Activated CD4-positive, alpha-beta T cell treated with anti-CD3 and anti-CD28 coated beads, Interleukin-2, amount 50 U/mL, for 1 hour (primary cell): ENCODE measurements at regions not wholly inside any gene's neighbourhood (a gene's known extent, or its start where the extent isn't known, plus 50 kb on each side); places are given as distances from the start of the nearest gene placed in this dataset.
"Not testable (repeated sequence)": the region's sequence is repeated elsewhere in the genome, so short reads cannot be mapped to it uniquely, and the experiment has no call there.

ENCODE experiments used
- DNase-seq: peaks from one replicate; pipeline ENCODE4 v3.0.0-alpha.2; 2020

DNA sequence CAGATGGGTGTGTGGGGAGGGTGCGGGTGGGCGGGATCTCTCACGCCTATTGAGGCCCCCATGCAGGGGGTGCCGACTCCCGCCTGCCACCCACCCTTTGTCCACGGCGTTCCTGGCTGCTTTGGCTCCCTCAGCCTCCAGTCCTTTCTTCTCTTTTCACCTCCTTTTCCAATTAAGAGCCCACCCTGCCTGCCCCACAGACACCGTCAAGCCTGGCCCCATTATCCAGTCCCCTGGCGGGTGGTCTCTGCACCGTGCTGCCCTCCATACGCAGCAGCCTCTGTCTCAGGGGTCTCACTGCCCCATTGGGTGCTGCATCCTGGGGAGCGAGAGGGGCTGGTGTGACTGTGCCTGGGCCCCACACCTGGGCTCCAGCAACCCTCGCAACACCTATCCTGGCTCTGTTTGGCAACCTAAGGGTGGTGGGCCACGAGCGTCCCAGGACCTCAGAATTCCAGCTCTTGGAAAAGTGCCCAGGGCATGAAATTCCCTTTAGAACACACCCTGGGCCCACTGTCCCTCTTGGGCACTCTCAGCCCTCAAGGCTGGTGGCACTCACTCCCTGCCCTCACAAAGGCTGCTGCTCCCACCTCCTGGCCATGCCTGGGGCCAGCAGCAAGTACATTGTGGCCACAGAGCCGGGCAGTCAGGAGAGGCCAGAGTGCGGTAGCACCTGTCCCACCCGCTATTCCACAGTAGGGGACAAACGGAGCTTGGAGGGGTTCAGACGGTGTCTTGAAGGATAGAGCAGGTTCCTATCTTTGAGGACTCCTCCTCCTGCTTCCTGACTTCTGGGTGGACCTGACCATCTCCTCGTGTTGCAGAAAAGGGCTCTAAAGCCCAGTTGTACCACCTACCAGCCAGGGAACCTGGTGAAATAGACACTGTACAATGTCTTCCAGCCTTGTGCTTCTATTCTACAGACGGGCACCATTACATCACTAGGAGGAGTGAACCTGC is 114.1 kb downstream of the KIF26A start:
- DNase-seq: no peak

DNA sequence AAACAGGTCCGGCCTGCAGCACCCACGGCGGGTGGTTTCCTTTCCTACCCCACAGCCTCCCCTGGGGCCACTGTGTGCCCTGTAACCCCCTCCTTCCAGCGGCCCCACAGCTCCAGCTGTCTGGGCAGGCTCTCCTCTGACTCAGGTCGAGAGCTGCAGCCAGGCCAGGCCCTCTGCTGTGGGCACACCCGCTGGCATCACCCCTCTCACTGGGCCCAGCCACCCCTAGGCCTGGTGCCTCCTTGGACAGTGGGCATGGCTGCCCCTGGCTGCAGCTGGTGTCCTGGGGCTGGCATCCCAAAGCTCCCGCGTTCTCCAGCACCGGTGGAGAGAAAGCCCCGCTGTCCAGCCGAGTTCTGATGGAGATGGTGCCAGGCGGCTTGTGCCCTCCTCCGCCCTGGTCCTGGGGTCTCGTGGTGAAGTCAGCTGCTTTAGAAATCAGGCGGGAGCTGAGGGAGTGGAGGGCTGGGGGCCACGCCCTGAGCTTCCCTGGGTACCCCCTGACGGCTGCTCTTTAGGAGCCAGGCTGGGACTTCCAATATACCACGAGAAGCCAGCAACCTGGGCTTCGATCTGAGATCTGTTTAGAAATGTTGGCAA is 114.9 kb downstream of the KIF26A start:
- DNase-seq: no peak

GRCh38 chr14:104253901-104254353 is 115.5 kb downstream of the KIF26A start:
- DNase-seq: no peak

GRCh38 chr14:104254735-104255400 is 116.5 kb downstream of the KIF26A start:
- no peak for DNase-seq

GRCh38 chr14:104256025-104256424 is 117.6 kb downstream of the KIF26A start:
- DNase-seq: no peak

- DNase-seq: no peak
Observed at GRCh38 chr14:104262515-104263514, 124.4 kb downstream of the KIF26A start.

- no peak for DNase-seq
Observed at GRCh38 chr14:104263675-104264358, 125.4 kb downstream of the KIF26A start.

DNA sequence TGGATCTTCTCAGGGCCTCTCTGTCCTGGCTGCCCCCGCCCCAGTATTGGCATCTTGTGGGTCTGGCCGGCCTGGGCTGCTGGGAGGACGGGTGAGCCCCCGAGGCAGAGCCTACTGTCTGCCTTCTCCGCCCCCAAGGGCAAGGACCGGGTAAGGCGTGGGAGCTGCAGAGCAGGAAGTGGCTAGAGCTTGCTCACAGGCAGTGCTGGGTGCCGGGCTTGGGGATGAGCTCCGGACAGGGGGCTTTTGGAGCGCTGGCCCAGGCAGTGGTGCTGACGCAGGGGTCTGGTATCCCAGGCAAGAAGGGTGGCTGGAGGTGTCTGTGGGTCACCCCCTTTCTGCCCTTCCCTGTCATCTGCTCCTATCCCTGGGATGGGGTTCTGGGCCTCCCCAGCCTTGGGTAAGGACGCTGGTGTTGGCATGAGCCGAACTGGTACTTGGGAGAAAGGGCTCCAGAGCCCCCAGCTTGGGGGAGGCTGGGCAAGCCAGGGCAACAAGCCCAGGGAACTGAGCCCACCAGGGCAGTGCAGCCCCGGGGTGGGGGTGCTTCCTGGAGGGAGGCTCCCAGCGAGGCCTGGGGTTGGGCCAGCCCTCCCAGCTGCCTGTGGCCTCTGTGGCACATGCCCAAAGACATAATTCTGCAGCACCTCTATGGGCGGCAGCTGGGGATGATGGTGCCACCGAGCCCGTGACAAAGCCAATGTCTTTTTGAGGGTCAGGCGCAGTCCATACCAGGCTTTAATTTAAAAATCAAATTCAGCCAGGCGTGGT is 126.3 kb downstream of the KIF26A start:
- DNase-seq: no peak

DNA sequence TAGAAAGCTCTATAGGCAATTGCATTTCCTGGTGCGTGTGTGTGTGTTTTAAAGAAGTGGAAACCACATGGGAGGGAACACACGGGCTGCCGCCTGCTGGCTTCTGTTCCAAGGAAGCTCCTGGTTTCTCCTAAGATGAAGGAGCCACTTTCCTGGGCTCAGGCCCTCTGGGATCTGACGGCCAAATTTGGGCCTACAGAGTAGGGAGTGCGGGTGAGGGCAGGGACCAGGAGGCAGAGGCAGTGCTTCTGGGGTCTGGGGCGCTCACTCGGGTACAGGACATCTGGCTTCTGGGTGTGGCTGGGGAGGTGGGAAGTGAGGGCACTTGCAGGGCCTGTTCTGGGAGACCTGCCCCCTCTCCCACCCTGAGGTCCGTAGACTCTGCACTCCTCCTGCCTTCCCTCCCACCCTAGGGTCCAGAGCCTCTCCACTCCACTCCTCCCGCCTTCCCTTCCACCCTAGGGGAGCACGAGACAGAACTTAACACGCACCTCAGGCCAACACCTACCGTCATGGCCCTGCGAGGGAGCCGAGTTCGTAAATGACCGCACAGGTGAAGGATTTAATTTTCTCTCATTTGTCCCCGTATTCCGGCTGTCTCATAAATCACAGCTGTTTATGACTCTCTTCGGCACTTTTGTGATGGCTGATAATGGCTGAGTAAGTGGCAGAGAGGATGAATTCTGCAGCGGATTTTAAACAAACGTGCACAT is 127.7 kb downstream of the KIF26A start:
- no peak for DNase-seq

- DNase-seq: no peak
Observed at GRCh38 chr14:104266631-104267575, 128.5 kb downstream of the KIF26A start.

GRCh38 chr14:104267895-104268294 is 129.5 kb downstream of the KIF26A start:
- DNase-seq: no peak

DNA sequence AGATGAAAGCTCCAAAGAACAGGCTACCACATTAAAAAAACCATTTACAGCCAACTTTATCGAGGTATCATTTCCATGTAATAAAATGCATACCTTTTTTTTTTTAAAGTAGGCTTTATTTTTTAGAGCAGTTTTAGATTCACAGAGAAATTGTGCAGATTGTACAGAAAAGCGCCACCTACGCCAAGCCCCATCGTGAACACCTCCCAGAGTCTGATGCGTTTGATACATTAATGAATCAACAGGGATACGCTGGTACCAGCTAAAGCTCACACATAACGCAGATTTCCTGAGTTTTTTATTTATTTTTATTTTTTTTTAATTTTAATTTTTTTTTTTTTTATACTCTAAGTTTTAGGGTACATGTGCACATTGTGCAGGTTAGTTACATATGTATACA is 129.9 kb downstream of the KIF26A start:
- DNase-seq: no peak

- DNase-seq: no peak
Observed at GRCh38 chr14:104268725-104269436, 130.5 kb downstream of the KIF26A start.

GRCh38 chr14:104269511-104270241 is 131.3 kb downstream of the KIF26A start:
- DNase-seq: not testable (repeated sequence)

- DNase-seq: no peak
Observed at GRCh38 chr14:104271391-104271790, 133.0 kb downstream of the KIF26A start.

DNA sequence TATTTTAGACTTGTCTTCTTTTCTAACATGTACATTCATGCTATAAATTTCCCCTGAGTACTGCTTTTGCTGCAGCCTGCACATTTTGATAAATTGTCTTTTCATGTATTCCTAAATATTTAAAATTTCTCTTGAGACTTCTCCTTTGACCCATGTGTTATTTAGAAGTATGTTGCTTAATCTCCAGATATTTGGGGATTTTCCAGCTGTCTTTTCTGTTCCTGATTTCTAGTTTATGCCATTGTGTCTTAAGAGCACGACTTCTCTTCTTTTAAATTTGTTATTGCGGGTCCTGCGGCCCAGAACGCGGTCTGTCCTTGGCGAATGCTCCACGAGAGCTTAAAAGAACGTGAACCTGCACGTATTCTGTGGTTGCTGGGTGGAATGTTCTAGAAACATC is 136.4 kb downstream of the KIF26A start:
- no peak for DNase-seq

DNA sequence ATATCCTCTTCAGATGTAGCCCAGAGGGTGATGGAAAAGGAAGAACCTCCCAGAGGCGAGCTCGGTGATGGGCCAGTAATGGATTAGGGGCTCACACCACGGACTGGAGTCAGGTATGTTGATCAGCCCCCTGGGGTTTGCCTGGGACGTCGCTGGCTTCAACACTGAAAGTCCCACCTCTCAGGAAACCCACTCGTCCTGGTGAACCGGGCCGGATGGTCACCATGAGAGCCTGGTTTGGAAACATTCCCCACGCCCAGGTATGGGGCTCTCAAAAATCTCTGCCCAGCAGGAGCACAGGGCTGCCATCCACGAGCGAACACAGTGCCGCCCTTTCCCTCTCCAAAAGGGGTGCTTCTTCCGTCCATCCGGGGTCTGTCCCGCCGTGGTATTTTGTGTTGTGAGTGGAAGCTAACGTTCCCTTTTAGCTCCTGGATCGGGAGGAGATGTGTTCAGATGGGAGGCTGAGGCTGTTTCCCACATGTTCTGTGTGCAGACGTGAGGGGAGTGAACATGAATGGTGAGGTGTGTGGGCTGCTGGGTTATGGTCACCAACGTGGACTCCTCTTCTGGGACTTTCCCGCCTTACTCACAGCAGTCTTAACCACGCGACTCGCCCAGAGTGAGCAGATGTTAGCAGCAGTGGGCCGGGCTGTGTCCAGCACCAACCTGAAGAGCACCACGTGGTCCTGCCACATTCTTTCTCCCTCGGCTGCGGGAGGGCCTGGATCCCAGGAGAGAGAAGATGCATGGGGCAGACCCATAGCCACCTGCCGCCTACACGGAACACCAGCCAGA is 139.2 kb downstream of the KIF26A start:
- DNase-seq: no peak
